ENCODE measurements at regions not wholly inside any gene's neighbourhood (a gene's known extent, or its start where the extent isn't known, plus 50 kb on each side); places are given as distances from the start of the nearest gene placed in this dataset.

- Histone ChIP-seq H4K20me1 (ENCODE audit: insufficient read depth, low read length) (no peaks in the 10 kb centered on the region), H3K9me3 (ENCODE audit: insufficient read depth, low read length, severe bottlenecking) (peaks cover 4% of the 10 kb centered on the region), H3K4me1 (ENCODE audit: insufficient read depth, low read length) (no peaks in the 10 kb centered on the region), H3K9ac (ENCODE audit: low read depth, low read length) (no peak overlapping the region), H3K4me2 (ENCODE audit: insufficient read depth, low read length) (no peak overlapping the region), H3K4me3 (ENCODE audit: low read depth in 1 of 2, low read length in 2 of 2) (no peak overlapping the region), H2AFZ (ENCODE audit: low read depth, low read length) (no peak overlapping the region), H3K27ac (ENCODE audit: low read length) (no peak overlapping the region), H3K27me3 (ENCODE audit: insufficient read depth, low read length, poor library complexity) (no peaks in the 10 kb centered on the region), H3K79me2 (ENCODE audit: insufficient read depth, low read length) (no peaks in the 10 kb centered on the region), H3K36me3 (ENCODE audit: insufficient read depth, low read length) (no peaks in the 10 kb centered on the region)
- DNase-seq (no peak), ATAC-seq (ENCODE audit: insufficient read depth, low read depth) (no peak)
- no peak for TF ChIP-seq EZH2 (IDR thresholded peaks at IDR 0.05; ENCODE audit: borderline replicate concordance, low read depth, low read length, severe bottlenecking)
- TF ChIP-seq, protein P1, sequence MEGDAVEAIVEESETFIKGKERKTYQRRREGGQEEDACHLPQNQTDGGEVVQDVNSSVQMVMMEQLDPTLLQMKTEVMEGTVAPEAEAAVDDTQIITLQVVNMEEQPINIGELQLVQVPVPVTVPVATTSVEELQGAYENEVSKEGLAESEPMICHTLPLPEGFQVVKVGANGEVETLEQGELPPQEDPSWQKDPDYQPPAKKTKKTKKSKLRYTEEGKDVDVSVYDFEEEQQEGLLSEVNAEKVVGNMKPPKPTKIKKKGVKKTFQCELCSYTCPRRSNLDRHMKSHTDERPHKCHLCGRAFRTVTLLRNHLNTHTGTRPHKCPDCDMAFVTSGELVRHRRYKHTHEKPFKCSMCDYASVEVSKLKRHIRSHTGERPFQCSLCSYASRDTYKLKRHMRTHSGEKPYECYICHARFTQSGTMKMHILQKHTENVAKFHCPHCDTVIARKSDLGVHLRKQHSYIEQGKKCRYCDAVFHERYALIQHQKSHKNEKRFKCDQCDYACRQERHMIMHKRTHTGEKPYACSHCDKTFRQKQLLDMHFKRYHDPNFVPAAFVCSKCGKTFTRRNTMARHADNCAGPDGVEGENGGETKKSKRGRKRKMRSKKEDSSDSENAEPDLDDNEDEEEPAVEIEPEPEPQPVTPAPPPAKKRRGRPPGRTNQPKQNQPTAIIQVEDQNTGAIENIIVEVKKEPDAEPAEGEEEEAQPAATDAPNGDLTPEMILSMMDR (IDR thresholded peaks at IDR 0.05; ENCODE audit: borderline replicate concordance, extremely low read depth, low read length, poor library complexity, severe bottlenecking) = no peak
Measured at GRCh38 chr4:154123897-154124296, 335.0 kb upstream of the SFRP2 start.

DNA sequence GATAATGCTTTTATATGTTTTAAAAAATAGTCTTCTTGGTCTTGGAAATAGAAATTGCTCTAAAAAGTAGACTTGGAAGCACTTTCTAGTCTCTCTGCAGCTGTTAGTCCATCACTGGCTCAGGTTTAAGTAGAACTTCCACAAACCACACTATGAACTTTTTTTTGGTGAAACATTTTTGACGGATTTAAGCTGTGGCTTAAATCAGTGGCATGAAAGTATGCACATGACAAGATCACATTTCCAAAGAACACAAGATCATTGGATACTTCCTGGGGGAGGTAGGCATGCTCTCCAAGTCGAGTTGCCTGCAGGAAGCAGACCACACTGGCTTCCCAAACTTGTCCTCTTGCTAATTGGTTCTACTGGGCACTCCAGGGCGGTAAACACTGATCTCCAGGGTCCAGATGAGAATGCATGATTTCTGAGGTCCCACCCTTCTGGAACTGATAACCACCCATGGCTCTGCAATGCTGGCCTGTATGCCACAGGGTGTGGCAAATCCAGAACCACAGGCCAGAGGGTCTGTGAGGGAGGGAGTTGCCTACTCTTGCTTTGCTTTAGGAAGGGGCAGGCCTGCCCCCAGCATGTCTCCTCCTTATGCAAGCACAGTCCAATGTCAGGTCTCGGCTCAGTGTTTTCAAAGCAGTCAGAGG lies 331.9 kb upstream of the SFRP2 start:
- no peak for DNase-seq
- ATAC-seq (ENCODE audit: insufficient read depth, low read depth) = no peak

DNA sequence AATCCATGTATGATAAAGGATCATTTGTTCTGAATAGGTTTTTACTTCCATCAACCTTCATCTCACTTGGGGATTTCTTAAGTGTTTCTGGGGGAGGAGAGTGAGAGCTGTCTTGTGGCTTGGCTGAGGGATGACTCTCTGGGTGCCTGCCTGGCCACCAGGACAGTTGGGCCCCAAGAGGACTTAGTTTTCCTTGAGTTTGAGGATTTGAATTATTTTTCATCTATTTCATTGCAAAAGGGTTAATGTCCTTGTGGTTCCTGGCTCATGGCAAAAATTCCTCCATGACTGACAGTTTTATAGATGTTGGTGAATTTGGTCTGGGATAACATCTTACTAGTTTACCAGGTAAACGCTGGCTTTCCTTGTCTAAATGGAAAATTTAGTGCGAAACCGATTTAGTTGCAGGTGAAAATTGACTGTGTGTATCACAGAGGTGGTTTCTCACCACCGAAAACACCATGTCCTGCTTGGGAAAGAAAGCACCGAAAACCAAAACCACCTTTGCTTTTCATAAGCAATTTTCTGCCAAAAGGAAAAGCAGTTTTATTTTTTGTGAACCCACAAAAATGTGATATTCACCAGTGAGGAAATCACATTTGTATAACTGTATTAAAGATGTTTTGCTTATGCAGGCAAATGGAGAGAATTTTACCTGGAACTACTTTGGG lies 331.3 kb upstream of the SFRP2 start:
- no peak for ATAC-seq (ENCODE audit: insufficient read depth, low read depth)
- no peak for DNase-seq
- Histone ChIP-seq H3K27ac (ENCODE audit: low read length) (no peak overlapping the region), H3K4me2 (ENCODE audit: insufficient read depth, low read length) (no peak overlapping the region), H3K27me3 (ENCODE audit: insufficient read depth, low read length, poor library complexity) (no peaks in the 10 kb centered on the region), H3K36me3 (ENCODE audit: insufficient read depth, low read length) (no peaks in the 10 kb centered on the region), H4K20me1 (ENCODE audit: insufficient read depth, low read length) (no peaks in the 10 kb centered on the region), H3K9ac (ENCODE audit: low read depth, low read length) (no peak overlapping the region), H2AFZ (ENCODE audit: low read depth, low read length) (no peak overlapping the region), H3K4me1 (ENCODE audit: insufficient read depth, low read length) (no peaks in the 10 kb centered on the region), H3K9me3 (ENCODE audit: insufficient read depth, low read length, severe bottlenecking) (no peaks in the 10 kb centered on the region), H3K79me2 (ENCODE audit: insufficient read depth, low read length) (no peaks in the 10 kb centered on the region), H3K4me3 (ENCODE audit: low read depth in 1 of 2, low read length in 2 of 2) (no peak overlapping the region)
- TF ChIP-seq EZH2 (IDR thresholded peaks at IDR 0.05; ENCODE audit: borderline replicate concordance, low read depth, low read length, severe bottlenecking) = no peak
- TF ChIP-seq, protein P1 (IDR thresholded peaks at IDR 0.05; ENCODE audit: borderline replicate concordance, extremely low read depth, low read length, poor library complexity, severe bottlenecking) = no peak

More for the DNA sequence above, 331.9 kb upstream of the SFRP2 start:
- Histone ChIP-seq H3K4me2 (ENCODE audit: insufficient read depth, low read length) (no peak overlapping the region), H4K20me1 (ENCODE audit: insufficient read depth, low read length) (no peaks in the 10 kb centered on the region), H3K4me3 (ENCODE audit: low read depth in 1 of 2, low read length in 2 of 2) (no peak overlapping the region), H3K9me3 (ENCODE audit: insufficient read depth, low read length, severe bottlenecking) (no peaks in the 10 kb centered on the region), H3K27ac (ENCODE audit: low read length) (no peak overlapping the region), H3K9ac (ENCODE audit: low read depth, low read length) (no peak overlapping the region), H3K79me2 (ENCODE audit: insufficient read depth, low read length) (no peaks in the 10 kb centered on the region), H3K27me3 (ENCODE audit: insufficient read depth, low read length, poor library complexity) (no peaks in the 10 kb centered on the region), H3K4me1 (ENCODE audit: insufficient read depth, low read length) (no peaks in the 10 kb centered on the region), H2AFZ (ENCODE audit: low read depth, low read length) (no peak overlapping the region), H3K36me3 (ENCODE audit: insufficient read depth, low read length) (no peaks in the 10 kb centered on the region)
- TF ChIP-seq, protein P1 (IDR thresholded peaks at IDR 0.05; ENCODE audit: borderline replicate concordance, extremely low read depth, low read length, poor library complexity, severe bottlenecking) = no peak
- no peak for TF ChIP-seq EZH2 (IDR thresholded peaks at IDR 0.05; ENCODE audit: borderline replicate concordance, low read depth, low read length, severe bottlenecking)

Measured in DND-41 (cell line).